GM23338 (cell line): ENCODE measurements at regions not wholly inside any gene's neighbourhood (a gene's known extent, or its start where the extent isn't known, plus 50 kb on each side); places are given as distances from the start of the nearest gene placed in this dataset.

Experiments used
- ATAC-seq: fragments of 200-7000 bp; cut with Tn5 transposase; 3 replicates; pipeline ENCODE4 v1.9.1; 2020
- DNase-seq: peaks from one replicate; pipeline ENCODE4 v3.0.0-alpha.2; 2015; ENCODE audit warnings: low spot score
- H2AFZ ChIP-seq: fragments of 200-600 bp; sonication (generic); 2 replicates; pipeline ENCODE4 v1.8.0; 2016; ENCODE audit warnings: antibody characterized with exemption, mild to moderate bottlenecking, moderate library complexity
- H3F3A ChIP-seq: fragments of 200-600 bp; sonication (generic); replicated peaks from 2 replicates; pipeline ENCODE4 v1.8.0; 2017; ENCODE audit warnings: antibody characterized with exemption, mixed run types, low read depth
- H3K27ac ChIP-seq: fragments of 200-600 bp; sonication (generic); 2 replicates; pipeline ENCODE4 v1.6.1; 2016; ENCODE audit warnings: low read depth
- H3K27me3 ChIP-seq: fragments of 200-600 bp; sonication (generic); 2 replicates; pipeline ENCODE4 v1.8.0; 2016; ENCODE audit warnings: mild to moderate bottlenecking, mixed run types, moderate library complexity; ENCODE audit not compliant: insufficient read depth
- H3K36me3 ChIP-seq: fragments of 200-600 bp; sonication (generic); 2 replicates; pipeline ENCODE4 v1.8.0; 2016; ENCODE audit warnings: mild to moderate bottlenecking; ENCODE audit not compliant: insufficient read depth
- H3K4me1 ChIP-seq: fragments of 200-600 bp; sonication (generic); 2 replicates; pipeline ENCODE4 v1.8.0; 2016; ENCODE audit warnings: mild to moderate bottlenecking, moderate library complexity; ENCODE audit not compliant: insufficient read depth
- H3K4me2 ChIP-seq: fragments of 200-600 bp; sonication (generic); 2 replicates; pipeline ENCODE4 v1.7.1; 2017; ENCODE audit warnings: mixed run types
- H3K4me3 ChIP-seq: fragments of 200-600 bp; sonication (generic); 2 replicates; pipeline ENCODE4 v1.6.1; 2016; ENCODE audit warnings: mixed run types
- H3K79me2 ChIP-seq: fragments of 200-600 bp; sonication (generic); replicated peaks from 2 replicates; pipeline ENCODE4 v1.8.0; 2017; ENCODE audit warnings: mild to moderate bottlenecking; ENCODE audit not compliant: insufficient read depth
- H3K9me2 ChIP-seq: fragments of 200-600 bp; sonication (generic); 2 replicates; pipeline ENCODE4 v1.8.0; 2017; ENCODE audit not compliant: insufficient read depth
- H4K20me1 ChIP-seq: fragments of 200-600 bp; sonication (generic); replicated peaks from 2 replicates; pipeline ENCODE4 v1.8.0; 2017; ENCODE audit warnings: mild to moderate bottlenecking; ENCODE audit not compliant: insufficient read depth
- H3K27ac Mint-ChIP-seq: 2 replicates; pipeline ENCODE4 v1.8.0; 2020; ENCODE audit warnings: inconsistent platforms, mild to moderate bottlenecking, moderate library complexity, mixed read lengths
- H3K27me3 Mint-ChIP-seq: 3 replicates; pipeline ENCODE4 v1.8.0; 2022; ENCODE audit warnings: low read depth, mild to moderate bottlenecking, moderate library complexity, mixed read lengths, inconsistent platforms; ENCODE audit not compliant: insufficient read depth, poor library complexity
- H3K36me3 Mint-ChIP-seq: 3 replicates; pipeline ENCODE4 v1.8.0; 2021; ENCODE audit warnings: low read depth, mild to moderate bottlenecking, inconsistent platforms, moderate library complexity, mixed read lengths
- H3K4me1 Mint-ChIP-seq: 3 replicates; pipeline ENCODE4 v1.8.0; 2020; ENCODE audit warnings: mild to moderate bottlenecking, inconsistent platforms, mixed read lengths
- H3K4me3 Mint-ChIP-seq: 3 replicates; pipeline ENCODE4 v1.8.0; 2021; ENCODE audit warnings: moderate library complexity, mild to moderate bottlenecking, inconsistent platforms, mixed read lengths
- H3K9me3 Mint-ChIP-seq: 3 replicates; pipeline ENCODE4 v1.8.0; 2020; ENCODE audit warnings: moderate library complexity, mild to moderate bottlenecking, inconsistent platforms, mixed read lengths
- CREB1 ChIP-seq: fragments of 250-450 bp; sonication (Bioruptor Pico); IDR thresholded peaks from 2 replicates; pipeline ENCODE4 v1.5.0; 2020; ENCODE audit warnings: low read depth, mild to moderate bottlenecking, moderate library complexity
- CTCF ChIP-seq, 2 experiments: fragments of 200-600 bp in 1 of 2; sonication (generic) in 1 of 2; conservative IDR thresholded peaks; 2 replicates each; pipeline versions ENCODE4 v1.5.1 to v1.6.1; 2016 to 2017; ENCODE audit warnings: antibody characterized with exemption in 2 of 2, low read depth in 2 of 2, mild to moderate bottlenecking in 2 of 2, moderate library complexity in 1 of 2
- ETS1 ChIP-seq: IDR thresholded peaks from 2 replicates; pipeline ENCODE4 v1.6.1; 2016; ENCODE audit warnings: antibody characterized with exemption
- EZH2 ChIP-seq: fragments of 200-600 bp; sonication (generic); IDR thresholded peaks from one replicate; pipeline ENCODE4 v1.8.0; 2017; ENCODE audit warnings: antibody characterized with exemption, mild to moderate bottlenecking, low read depth; ENCODE audit not compliant: unreplicated experiment
- EZH2phosphoT487 ChIP-seq: fragments of 200-600 bp; sonication (generic); IDR thresholded peaks from one replicate; pipeline ENCODE4 v1.8.1; 2018; ENCODE audit warnings: antibody characterized with exemption; ENCODE audit not compliant: unreplicated experiment
- JUNB ChIP-seq: IDR thresholded peaks from one replicate; pipeline ENCODE4 v1.6.1; 2016; ENCODE audit warnings: antibody characterized with exemption; ENCODE audit not compliant: unreplicated experiment
- NANOG ChIP-seq: IDR thresholded peaks from 2 replicates; pipeline ENCODE4 v1.6.1; 2016; ENCODE audit warnings: antibody characterized with exemption, borderline replicate concordance
- POLR2AphosphoS5 ChIP-seq: IDR thresholded peaks from 2 replicates; pipeline ENCODE4 v1.6.1; 2016; ENCODE audit warnings: antibody characterized with exemption, low read depth
- STAT1 ChIP-seq: IDR thresholded peaks from one replicate; pipeline ENCODE4 v1.6.1; 2016; ENCODE audit warnings: antibody characterized with exemption; ENCODE audit not compliant: unreplicated experiment
- ZNF114 ChIP-seq: fragments of 250-450 bp; sonication (Bioruptor Pico); IDR thresholded peaks from 2 replicates; pipeline ENCODE4 v1.5.0; 2020; ENCODE audit warnings: mild to moderate bottlenecking, moderate library complexity
- ZNF331 ChIP-seq: fragments of 250-450 bp; sonication (Bioruptor Pico); IDR thresholded peaks from 2 replicates; pipeline ENCODE4 v1.5.0; 2020; ENCODE audit warnings: low read depth, mild to moderate bottlenecking, moderate library complexity
- ZNF462 ChIP-seq: fragments of 250-450 bp; sonication (Bioruptor Pico); IDR thresholded peaks from 2 replicates; pipeline ENCODE4 v1.5.0; 2020; ENCODE audit warnings: mild to moderate bottlenecking, moderate library complexity
- TF ChIP-seq, protein P1 (sequence below): IDR thresholded peaks from one replicate; pipeline ENCODE4 v1.6.1; 2018; ENCODE audit warnings: antibody characterized with exemption; ENCODE audit not compliant: unreplicated experiment

GRCh38 chrX:46179748-46180147, 365.5 kb downstream of the ZNF674 start:
- H3K36me3 Mint-ChIP-seq: no peaks in the 10 kb centered on the region
- H3K9me2 ChIP-seq: no peaks in the 10 kb centered on the region
- no peaks in the 10 kb centered on the region for H3K79me2 ChIP-seq
- no peaks in the 10 kb centered on the region for H3K4me1 Mint-ChIP-seq
- no peaks in the 10 kb centered on the region for H3K9me3 Mint-ChIP-seq
- H3K27ac ChIP-seq: no peak overlapping the region
- H3K27me3 Mint-ChIP-seq: peaks cover 3% of the 10 kb centered on the region
- H3K36me3 ChIP-seq: no peaks in the 10 kb centered on the region
- no peak overlapping the region for H3K4me3 ChIP-seq
- H4K20me1 ChIP-seq: no peaks in the 10 kb centered on the region
- no peaks in the 10 kb centered on the region for H3F3A ChIP-seq
- no peak for DNase-seq
- no peak overlapping the region for H2AFZ ChIP-seq
- H3K4me1 ChIP-seq: no peaks in the 10 kb centered on the region
- ATAC-seq: no peak
- no peak overlapping the region for H3K27ac Mint-ChIP-seq
- no peak overlapping the region for H3K4me2 ChIP-seq
- no peak for TF ChIP-seq STAT1
- no peak for TF ChIP-seq ZNF114 (CRISPR knock-in tag)
- no peak for TF ChIP-seq POLR2AphosphoS5
- TF ChIP-seq NANOG: no peak
- no peak for TF ChIP-seq ETS1
- TF ChIP-seq, protein P1, sequence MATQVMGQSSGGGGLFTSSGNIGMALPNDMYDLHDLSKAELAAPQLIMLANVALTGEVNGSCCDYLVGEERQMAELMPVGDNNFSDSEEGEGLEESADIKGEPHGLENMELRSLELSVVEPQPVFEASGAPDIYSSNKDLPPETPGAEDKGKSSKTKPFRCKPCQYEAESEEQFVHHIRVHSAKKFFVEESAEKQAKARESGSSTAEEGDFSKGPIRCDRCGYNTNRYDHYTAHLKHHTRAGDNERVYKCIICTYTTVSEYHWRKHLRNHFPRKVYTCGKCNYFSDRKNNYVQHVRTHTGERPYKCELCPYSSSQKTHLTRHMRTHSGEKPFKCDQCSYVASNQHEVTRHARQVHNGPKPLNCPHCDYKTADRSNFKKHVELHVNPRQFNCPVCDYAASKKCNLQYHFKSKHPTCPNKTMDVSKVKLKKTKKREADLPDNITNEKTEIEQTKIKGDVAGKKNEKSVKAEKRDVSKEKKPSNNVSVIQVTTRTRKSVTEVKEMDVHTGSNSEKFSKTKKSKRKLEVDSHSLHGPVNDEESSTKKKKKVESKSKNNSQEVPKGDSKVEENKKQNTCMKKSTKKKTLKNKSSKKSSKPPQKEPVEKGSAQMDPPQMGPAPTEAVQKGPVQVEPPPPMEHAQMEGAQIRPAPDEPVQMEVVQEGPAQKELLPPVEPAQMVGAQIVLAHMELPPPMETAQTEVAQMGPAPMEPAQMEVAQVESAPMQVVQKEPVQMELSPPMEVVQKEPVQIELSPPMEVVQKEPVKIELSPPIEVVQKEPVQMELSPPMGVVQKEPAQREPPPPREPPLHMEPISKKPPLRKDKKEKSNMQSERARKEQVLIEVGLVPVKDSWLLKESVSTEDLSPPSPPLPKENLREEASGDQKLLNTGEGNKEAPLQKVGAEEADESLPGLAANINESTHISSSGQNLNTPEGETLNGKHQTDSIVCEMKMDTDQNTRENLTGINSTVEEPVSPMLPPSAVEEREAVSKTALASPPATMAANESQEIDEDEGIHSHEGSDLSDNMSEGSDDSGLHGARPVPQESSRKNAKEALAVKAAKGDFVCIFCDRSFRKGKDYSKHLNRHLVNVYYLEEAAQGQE: no peak
- TF ChIP-seq JUNB: no peak
- TF ChIP-seq EZH2phosphoT487: no peak
- TF ChIP-seq CTCF (conservative IDR thresholded peaks at IDR 0.05; ENCODE audit: low read depth in 2 of 2): no peak
- no peak for TF ChIP-seq CREB1 (CRISPR knock-in tag)
- no peak for TF ChIP-seq EZH2
- no peak for TF ChIP-seq ZNF331 (CRISPR knock-in tag)
- TF ChIP-seq ZNF462 (CRISPR knock-in tag): no peak
- H3K27me3 ChIP-seq: no peaks in the 10 kb centered on the region
- no peak overlapping the region for H3K4me3 Mint-ChIP-seq
